ENCODE measurements at regions not wholly inside any gene's neighbourhood (a gene's known extent, or its start where the extent isn't known, plus 50 kb on each side); places are given as distances from the start of the nearest gene placed in this dataset.

DNA sequence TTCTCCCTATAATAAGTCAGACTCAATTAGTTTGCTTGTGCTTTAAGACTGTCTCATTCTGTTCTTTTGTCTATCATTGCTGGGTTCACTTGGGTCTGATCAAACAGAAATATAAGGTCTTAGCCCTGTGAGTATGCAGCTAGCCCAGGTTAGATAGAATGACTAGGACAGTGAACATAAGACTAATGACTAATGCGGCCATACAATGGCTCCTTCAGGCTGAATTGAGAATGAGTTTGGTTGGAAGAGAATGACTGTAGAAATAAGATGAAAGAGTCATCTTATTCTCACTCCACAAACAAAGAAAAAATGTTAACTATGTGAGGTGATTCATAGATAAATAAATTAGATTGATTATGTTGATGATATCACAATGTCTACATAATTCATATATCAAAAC lies 50.1 kb upstream of the OBI1 start:
- no peak for DNase-seq
